ENCODE measurements at regions not wholly inside any gene's neighbourhood (a gene's known extent, or its start where the extent isn't known, plus 50 kb on each side); places are given as distances from the start of the nearest gene placed in this dataset.

DNA sequence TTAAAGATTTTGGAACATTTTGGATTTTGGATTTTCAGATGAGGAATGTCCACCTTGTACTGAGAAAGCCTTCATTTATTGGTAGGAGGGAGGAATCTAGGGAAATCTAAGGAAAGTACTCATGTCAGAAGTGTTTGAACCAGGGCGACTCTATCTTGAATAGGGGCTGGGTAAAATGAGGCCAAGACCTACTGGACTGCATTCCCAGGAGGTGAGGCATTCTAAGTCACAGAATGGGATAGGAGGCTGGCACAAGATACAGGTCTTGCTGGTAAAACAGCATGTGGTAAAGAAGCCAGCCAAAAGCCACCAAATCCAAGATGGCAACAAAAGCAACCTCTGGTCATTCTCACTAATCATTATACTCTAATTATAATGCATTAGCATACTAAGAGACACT, 118.9 kb downstream of the MXRA5 start:
- Histone ChIP-seq H3K27me3 (no peaks in the 10 kb centered on the region), H3K4me3 (no peak overlapping the region), H3K36me3 (no peaks in the 10 kb centered on the region), H3K9me3 (no peaks in the 10 kb centered on the region), H3K27ac (no peak overlapping the region), H3K4me1 (peaks cover 0 to 5% (median 0%) of the 10 kb centered on the region in 3 donors)
- intact Hi-C loops (cut with DNase I), result no loop called here
- WGBS, 2 donors, result 67 to 71% methylated on average over 1 of the region's 1 CpG
- no peak for DNase-seq
- no peak for TF ChIP-seq CTCF (IDR thresholded peaks at IDR 0.05)

- H3K4me1 ChIP-seq, result peaks cover 0 to 5% (median 0%) of the 10 kb centered on the region in 3 donors
- DNase-seq, result no peak
- no peaks in the 10 kb centered on the region for H3K27me3 ChIP-seq
- intact Hi-C loops (cut with DNase I), result no loop called here
- H3K4me3 ChIP-seq, result no peak overlapping the region
- no peaks in the 10 kb centered on the region for H3K9me3 ChIP-seq
- no peak overlapping the region for H3K27ac ChIP-seq
- TF ChIP-seq CTCF (IDR thresholded peaks at IDR 0.05) (no peak), POLR2A (IDR thresholded peaks at IDR 0.05) (no peak)
- 86 to 90% methylated on average over 2 of the region's 2 CpGs for WGBS, 2 donors
- H3K36me3 ChIP-seq, result no peaks in the 10 kb centered on the region
Observed at GRCh38 chrX:3226087-3226486, 120.4 kb downstream of the MXRA5 start.

GRCh38 chrX:3221643-3222042, 124.8 kb downstream of the MXRA5 start:
- 81 to 89% methylated on average over 3 to 4 of the region's 4 CpGs for WGBS, 2 donors
- no peak for TF ChIP-seq CTCF (IDR thresholded peaks at IDR 0.05)
- no peak overlapping the region for H3K4me3 ChIP-seq
- no peaks in the 10 kb centered on the region for H3K4me1 ChIP-seq
- H3K27me3 ChIP-seq, result no peaks in the 10 kb centered on the region
- no peaks in the 10 kb centered on the region for H3K9me3 ChIP-seq
- no peak for DNase-seq
- H3K36me3 ChIP-seq, result no peaks in the 10 kb centered on the region
- intact Hi-C loops (cut with DNase I), result no loop called here
- H3K27ac ChIP-seq, result no peak overlapping the region

GRCh38 chrX:3219667-3220066, 126.8 kb downstream of the MXRA5 start:
- WGBS, 2 donors, result 50 to 56% methylated on average over 2 to 3 of the region's 5 CpGs
- Histone ChIP-seq H3K4me1 (no peaks in the 10 kb centered on the region), H3K9me3 (no peaks in the 10 kb centered on the region), H3K36me3 (no peaks in the 10 kb centered on the region), H3K27ac (no peak overlapping the region), H3K27me3 (no peaks in the 10 kb centered on the region), H3K4me3 (no peak overlapping the region)
- intact Hi-C loops (cut with DNase I), result no loop called here
- DNase-seq, result no peak
- TF ChIP-seq CTCF (IDR thresholded peaks at IDR 0.05) (no peak), POLR2A (IDR thresholded peaks at IDR 0.05) (no peak)

DNA sequence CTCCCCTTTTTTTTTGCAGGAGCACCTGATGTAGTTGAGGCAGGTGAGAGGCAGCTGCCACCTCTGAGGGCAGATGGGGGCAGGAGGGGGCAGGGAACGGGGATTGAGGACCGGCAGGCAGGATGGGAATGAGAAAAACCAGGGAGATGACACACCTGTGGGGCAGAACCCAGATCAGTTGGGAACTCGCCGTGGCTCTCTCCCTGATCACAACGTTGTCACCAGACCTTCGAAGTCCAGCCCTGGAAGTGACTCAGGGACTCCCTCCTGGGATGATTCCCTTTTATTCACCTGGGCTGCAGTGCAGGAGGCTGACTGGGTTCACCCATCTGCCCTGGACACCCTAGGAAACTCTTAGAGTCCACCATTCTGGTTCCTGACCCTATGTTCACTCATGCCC, 127.2 kb downstream of the MXRA5 start:
- no peaks in the 10 kb centered on the region for H3K36me3 ChIP-seq
- no peak overlapping the region for H3K27ac ChIP-seq
- no peaks in the 10 kb centered on the region for H3K4me1 ChIP-seq
- H3K27me3 ChIP-seq, result no peaks in the 10 kb centered on the region
- no peak for DNase-seq
- no peak overlapping the region for H3K4me3 ChIP-seq
- intact Hi-C loops (cut with DNase I), result no loop called here
- 85 to 86% methylated on average over 4 to 6 of the region's 6 CpGs for WGBS, 2 donors
- TF ChIP-seq CTCF (IDR thresholded peaks at IDR 0.05) (no peak), POLR2A (IDR thresholded peaks at IDR 0.05) (no peak)
- no peaks in the 10 kb centered on the region for H3K9me3 ChIP-seq

Data from esophagus squamous epithelium (tissue), 5 donors.